GDM1 (cell line): ENCODE measurements at regions not wholly inside any gene's neighbourhood (a gene's known extent, or its start where the extent isn't known, plus 50 kb on each side); places are given as distances from the start of the nearest gene placed in this dataset.
A peak's percentile ranks its signal among the peaks of the same experiment; 100 is the strongest.
"Not testable (repeated sequence)": the region's sequence is repeated elsewhere in the genome, so short reads cannot be mapped to it uniquely, and the experiment has no call there.

Source experiments
- DNase-seq: peaks from one replicate; lab custom pipeline; 2025; lab: John Stamatoyannopoulos, UW

DNA sequence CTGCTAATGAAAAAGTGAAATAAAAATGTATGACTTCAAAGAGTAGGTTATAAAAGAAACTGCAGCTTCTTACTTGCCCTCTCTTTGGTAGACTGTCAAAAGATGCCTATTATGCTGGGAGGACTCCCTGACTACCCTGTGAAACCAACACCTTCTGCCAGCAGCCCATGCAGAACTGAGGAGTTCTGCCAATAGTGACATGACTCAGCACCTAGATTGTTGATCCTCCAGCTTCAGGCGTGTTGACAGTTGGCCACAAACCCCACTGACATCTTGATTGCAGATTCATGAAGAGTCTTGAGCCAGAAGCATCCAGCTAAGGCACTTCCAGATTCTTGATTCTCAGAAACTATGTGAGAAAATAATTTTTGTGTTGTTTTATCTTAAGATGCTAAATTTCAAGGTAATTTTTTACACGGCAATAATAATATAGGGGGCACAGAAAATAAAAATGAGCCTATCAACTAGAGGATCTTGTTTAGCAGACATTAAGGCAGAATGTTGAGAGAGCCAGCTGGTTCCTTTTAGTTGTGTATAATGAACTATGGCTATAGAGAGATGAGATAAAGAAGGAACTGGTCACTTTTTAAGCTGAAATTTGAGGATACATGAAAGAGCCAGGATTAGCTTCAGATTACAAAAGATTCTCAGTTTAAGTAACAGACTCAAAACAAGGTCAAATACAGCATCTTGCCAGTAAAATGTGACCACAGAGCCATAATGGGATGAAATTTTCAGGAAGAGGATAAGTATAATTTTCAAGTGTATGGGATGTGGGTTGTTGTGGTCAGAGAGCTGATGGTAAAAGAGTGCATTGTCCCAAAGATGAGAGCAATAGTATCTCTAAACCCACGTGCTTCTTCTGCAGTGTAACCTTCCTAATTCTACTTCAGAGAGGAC lies 588.7 kb upstream of the CBLB start:
- DNase-seq = peak; percentile 46

DNA sequence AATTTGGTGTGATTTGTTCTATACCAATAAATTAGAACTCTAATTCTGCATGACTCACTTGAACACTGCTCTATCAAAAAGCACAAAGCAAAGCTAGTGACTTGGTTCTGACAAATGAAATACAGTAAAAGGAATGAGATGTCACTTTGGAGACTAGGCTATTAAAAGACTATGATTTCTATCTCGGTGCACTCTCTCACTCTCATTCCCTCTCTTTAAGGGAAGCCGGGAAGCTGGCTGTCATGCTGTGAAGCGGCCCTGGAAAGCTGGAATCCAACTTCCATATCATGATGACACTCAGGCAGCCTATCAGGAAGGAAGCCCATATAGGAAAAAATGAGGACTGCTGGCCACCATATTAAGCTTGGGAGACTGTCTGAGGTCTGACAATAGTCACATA lies 590.1 kb upstream of the CBLB start:
- no peak for DNase-seq

DNA sequence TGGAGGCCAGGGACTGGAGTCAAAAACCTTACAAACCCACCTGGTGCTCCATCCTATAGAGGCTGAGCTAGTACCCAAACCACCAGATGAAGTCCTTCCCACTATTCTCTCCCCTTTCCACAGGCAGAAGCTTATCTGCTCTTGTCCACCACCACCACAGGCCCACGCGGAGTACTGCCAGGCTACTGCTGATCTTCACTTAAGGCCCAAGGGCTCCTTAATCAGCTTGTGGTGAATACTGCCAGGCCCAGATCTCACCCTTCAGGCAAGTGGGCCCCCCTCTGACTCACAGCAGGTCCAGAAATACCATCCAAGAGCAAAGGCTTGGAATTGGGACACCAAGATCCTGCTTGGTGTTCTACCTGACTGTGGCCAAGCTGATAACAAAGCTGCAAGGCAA lies 598.1 kb upstream of the CBLB start:
- DNase-seq = no peak

DNA sequence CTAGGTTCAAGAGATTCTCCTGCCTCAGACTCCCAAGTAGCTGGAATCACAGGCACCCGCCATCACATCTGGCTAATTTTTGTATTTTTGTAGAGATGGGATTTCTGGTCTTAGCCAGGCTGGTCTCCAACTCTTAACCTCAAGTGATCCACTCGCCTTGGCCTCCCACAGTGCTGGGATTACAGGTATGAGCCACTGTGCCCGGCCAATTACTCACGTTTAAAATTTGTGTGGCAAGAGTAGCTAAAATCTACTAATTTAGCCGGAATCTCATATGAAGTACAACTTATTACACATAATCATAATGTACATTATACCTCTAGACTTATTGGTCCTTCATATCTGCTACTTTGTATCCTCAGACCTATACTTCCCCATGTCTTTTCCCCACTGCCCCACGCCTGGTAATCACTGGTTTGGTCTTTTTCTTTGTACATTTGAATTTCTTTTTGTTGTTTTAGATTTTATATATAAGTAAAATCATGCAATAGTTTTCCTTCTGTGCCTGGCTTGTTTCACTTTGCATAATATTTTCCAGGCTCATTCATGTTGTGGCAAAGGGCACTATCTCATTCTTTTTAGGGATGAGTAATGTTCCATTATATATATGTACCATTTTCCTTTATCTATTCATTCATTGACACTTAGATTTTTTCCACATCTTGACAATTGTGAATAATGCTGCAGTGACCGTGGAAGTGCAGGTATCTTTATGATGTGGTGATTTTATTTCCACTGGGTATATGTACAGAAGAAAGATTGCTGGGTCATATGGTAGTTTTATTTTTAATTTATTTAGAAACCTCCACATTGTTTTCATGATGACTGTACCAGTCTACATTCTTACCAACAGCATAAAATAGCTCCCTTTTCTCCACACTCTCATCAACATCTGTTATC lies 605.0 kb upstream of the CBLB start:
- DNase-seq = no peak

DNA sequence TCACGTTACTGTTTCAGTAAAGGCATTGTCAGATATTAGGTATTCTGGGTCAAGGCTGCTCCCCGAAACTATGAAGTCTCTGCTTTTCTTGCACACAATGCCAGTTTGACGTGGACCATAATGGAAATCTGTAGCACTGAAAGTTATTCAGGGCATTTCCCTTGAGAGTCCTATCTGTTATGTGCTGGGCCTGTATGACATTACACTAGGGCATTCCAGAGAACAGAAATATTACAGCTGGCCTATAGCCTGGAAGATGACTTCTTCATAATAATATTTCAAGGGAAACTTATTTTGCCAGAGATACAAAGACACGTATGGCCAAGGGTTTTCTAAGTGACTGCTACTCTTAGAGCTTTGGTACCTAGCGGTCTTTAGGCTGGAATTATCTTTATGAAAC lies 613.6 kb upstream of the CBLB start:
- no peak for DNase-seq

DNA sequence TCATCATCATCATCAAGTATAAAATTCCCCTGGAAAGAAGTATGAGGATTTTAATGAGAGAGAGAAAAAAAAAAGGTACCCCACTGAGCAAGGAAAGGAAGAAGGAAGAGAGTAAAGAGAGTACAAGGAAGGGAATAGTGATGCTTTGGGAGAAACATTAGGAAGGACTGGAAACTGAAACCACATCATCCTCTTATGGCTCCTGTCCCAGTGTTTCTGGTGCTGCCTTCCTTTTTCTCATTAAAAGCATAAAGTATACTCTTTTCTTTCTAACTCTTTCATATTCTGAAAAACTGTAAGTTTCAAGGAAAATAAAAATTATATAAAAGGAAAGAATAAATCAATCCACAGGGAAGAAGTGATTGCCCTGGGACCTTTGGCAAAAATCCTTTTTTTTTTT lies 616.4 kb upstream of the CBLB start:
- DNase-seq = no peak

DNA sequence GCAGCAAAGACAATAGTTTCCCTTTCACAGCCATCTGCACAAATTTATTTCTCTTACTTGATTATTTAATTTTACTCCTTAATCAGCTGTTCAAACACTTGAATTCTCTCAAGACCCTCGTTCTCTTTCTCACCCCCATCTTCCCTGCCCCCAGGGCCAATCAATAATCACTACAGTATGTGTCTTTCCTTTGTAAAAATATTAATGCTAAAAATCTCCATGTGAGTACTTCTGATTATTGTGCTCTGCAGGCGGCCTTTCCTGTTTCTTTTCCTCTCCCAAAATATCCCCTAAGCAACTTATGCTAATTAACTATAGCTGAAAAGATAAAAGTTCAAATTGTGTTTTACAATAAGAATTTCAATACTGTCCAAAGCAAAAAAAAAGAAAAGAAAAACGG lies 617.0 kb upstream of the CBLB start:
- DNase-seq = no peak

DNA sequence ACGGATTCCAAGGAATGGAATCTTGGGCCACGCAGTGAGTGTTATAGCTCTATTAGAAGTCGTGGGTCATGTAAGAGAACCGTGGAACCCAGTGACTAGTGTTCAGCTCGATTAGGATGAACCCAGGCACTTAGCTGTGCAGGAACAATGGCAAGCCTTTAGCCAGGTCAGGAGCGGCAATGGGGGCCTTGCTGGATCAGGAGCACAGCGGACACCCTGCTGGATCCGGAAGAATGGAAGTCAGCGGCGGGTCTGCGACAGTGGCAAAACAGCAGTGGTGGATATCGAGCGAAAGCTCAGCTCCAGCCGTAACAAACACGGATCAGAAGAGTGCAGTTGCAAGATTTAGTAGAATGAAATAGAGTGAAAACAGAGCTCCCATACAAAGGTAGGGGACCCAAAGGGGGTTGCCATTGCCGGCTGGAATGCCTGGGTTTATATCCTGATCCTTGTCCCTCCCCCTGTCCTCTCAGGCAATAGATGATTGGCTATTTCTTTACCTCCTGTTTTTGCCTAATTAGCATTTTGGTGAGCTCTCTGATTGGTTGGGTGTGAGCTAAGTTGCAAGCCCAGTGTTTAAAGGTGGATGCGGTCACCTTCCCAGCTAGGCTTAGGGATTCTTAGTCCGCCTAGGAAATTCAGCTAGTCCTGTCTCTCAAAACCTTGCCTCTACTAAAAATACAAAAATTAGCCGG lies 618.3 kb upstream of the CBLB start:
- not testable (repeated sequence) for DNase-seq

DNA sequence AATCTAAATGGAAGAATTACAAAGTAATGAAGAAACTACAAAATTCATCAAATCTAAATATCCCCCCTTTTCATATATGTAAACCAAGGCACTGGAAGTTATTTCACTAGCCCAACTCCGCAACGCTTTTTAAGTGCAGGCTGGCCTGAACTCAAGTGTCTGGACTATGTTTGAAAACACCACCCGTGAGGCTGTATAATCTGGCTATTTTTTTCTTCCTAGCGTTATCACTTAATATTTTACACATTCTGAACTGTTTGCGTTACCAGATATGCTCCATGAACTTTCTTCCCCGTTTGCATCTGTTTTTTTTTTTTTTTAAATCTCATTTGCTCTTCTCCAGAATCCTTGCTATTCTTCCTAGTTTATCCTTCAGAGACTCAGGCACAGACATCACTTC lies 619.5 kb upstream of the CBLB start:
- DNase-seq = no peak

DNA sequence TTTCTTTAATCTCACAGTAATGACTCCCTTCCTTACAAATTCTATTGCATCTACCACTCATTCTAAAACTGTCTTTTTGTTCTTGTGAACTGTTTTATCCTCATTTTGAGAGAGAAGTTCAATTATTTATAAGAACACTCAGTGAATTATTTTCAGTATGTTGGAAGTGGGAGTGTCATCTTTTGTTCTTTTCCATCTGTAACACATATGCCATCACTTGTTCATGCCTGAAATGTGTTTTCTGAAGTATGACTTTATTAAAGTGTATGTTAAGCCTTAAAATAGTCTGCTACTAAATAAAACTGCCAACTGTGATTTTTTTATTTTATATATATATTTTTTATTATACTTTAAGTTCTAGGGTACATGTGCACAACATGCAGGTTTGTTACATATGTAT lies 623.0 kb upstream of the CBLB start:
- DNase-seq = no peak

DNA sequence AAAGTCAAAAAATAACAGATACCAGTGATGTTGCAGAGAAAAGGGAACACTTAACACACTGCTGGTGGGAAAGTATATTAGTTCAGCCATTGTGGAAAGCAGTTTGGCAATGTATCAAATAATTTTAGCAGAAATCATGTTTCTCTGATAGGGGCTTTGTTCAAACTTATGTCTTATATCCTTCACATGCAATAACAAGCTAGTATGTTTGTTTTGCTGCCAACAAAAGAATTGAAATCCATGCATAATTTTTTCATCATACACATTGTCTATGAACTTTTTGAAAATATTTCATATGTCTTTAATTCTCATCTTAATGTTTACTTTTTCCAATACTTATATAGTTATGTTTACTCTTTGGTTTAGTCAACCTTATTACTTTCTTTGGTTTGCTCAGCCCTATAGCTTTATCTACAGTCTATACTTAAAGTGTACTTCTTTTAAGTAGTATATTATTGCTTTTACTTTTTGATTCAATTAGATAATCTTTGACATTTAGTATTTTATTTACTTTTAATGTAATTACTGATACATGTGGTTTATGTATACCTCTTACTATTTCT lies 639.6 kb upstream of the CBLB start:
- DNase-seq = no peak

DNA sequence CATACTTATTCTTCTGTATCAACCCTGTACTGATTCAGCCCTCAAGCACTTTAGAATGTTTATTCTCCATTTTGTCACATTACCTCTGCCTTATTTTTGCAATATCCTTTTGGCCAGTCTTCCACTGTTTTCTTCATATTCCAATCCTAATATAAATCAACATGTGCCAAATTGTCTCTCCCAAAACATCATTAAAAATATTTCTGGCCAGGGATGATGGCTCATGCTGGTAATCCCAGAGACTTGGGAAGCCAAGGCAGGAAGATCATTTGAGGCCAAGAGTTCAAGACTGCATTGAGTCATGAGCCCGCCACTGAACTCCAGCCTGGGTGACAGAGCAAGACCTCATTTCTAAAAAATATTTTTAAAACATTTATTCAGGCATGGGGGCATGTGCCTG lies 641.4 kb upstream of the CBLB start:
- no peak for DNase-seq

DNA sequence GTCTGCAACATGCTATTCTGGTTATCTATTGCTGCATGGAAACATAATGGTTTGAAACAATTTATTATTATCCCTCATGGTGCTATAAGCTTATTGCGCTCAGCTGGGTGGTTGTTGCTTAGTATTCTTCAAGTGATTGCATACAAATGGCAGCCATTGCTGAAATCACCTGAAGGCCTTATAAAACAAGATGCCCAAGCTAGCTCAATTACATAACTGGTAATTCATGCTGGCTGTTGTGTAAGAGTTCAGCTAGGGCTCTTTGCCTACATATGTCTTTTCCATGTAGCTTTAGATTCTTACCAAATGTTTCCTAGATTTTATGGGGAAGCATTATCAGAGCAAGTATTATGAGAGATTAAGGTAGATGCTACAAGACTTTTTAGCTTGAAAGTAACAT lies 644.0 kb upstream of the CBLB start:
- no peak for DNase-seq

DNA sequence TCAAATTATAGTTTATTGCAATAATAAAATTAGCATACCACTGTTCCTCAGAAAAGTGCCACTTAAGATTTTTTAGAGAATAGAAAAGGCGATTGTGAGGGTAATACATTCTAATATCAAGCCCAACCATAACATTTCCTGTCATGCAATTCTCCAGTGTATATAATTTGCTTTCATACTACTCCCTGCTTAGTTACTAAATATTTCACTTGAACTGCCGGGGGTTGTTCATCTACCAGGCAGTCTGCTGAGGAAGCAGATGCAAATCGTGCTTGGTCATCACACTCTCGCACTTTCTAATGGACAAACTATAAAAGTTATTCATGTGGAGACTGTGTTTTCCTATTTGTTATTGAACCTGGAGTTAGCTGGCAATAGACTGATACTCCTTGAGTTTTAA lies 645.6 kb upstream of the CBLB start:
- no peak for DNase-seq

DNA sequence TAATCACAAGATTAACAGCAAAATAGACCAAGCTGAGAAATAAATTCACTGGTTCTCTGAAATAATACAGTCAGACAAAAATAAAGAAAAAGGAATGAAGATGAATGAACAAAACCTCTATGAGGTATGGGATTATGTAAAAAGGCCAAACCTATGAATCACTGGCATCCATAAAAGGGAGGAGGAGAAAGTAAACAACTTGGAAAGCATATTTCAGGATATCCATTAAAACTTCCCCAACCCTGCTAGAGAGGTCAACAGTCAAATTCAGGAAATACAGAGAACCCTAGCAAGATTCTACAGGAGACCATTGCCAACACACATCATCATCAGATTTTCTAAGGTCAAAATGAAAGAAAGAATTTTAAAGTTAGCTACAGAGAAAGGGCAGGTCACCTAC lies 649.7 kb upstream of the CBLB start:
- no peak for DNase-seq

DNA sequence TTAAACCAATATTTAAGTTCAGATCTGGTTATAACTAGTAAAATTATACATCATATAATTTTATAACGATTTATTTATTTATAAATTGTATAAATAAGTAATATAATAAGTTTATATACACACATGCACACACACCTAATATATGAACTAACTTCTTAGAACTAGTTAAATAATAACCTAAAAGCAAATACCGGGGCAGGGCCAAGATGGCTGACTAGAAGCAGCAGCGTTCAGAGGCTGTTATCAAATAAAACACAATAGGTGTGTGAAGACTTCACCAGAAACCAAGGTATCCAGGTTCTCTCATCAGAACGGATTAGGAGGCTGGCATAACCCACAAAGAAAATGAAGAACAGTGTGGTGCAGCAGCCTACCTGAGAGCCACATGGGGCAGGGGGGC lies 653.6 kb upstream of the CBLB start:
- DNase-seq = no peak

DNA sequence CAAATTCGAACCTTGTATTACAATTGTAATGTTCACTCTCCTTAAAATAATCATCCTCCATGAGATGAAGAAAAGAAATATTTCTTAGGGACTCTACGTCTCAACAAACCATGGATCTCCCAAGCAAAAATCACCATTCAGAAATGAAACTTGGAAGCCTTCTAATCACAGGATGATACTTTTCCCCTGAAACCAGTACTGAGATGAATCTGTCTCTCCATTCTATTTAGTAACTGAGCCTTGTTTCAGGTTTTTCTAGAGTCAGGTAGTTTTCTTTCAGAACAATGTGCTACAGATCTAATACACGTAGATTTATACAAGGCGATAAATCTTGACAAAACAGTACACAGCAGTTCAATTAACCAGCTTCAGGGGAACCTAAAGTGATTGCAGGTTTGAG lies 660.1 kb upstream of the CBLB start:
- no peak for DNase-seq

DNA sequence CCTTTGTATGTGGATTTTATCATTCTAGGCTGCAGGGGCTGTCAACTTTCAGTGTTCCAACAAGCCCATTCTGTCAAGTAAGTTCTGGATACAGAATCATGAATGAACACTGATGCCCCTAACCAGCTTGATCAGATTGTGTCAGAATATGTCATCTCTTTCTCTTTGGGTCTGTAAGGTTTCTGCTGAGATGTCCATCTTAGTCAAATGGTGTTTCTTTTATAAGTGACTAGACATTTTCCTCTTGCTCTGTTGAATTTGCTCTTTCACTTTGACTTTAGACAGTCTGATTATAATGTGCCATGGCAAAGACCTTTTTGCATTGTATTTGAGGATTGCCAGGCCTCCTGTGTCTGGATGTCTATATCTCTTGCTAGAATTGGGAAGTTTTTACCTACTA lies 660.9 kb upstream of the CBLB start:
- DNase-seq = no peak

DNA sequence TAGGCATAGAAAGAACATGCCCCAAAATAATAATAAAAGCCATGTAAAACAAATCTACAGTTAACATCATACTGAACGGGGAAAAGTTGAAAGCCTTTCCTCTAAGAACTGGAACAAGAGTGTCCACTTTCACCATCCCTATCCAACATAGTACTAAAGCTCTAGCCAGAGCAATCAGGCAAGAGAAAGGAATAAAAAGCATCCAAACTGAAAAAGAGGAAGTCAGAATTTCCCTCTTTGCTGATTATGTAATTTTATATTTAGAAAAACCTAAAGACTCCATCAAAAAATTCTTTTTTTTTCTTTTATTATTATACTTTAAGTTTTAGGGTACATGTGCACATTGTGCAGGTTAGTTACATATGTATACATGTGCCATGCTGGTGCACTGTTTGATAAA lies 661.6 kb upstream of the CBLB start:
- no peak for DNase-seq

DNA sequence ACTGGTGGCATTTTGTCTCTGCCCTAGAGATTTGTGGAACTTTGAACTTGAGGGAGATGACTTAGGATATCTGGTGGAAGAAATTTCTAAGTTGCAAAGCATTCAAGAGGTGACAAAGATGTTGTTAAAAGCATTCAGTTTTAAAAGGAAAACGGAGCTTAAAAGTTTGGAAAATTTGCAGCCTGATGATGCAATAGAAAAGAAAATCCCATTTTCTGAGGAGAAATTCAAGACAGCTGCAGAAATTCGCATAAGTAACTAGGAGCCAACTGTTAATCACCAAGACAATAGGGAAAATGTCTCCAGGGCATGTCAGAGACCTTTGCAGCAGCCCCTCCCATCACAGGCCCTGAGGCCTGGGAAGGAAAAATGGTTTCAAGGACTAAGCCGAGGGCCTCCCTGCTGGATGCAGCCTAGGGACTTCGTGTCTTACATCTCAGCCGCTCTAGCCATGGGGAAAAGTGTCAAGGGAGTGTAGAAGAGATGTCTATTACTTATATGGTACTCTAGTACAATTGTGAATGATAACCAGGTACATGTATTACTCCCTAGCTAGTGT lies 663.0 kb upstream of the CBLB start:
- DNase-seq = not testable (repeated sequence)

DNA sequence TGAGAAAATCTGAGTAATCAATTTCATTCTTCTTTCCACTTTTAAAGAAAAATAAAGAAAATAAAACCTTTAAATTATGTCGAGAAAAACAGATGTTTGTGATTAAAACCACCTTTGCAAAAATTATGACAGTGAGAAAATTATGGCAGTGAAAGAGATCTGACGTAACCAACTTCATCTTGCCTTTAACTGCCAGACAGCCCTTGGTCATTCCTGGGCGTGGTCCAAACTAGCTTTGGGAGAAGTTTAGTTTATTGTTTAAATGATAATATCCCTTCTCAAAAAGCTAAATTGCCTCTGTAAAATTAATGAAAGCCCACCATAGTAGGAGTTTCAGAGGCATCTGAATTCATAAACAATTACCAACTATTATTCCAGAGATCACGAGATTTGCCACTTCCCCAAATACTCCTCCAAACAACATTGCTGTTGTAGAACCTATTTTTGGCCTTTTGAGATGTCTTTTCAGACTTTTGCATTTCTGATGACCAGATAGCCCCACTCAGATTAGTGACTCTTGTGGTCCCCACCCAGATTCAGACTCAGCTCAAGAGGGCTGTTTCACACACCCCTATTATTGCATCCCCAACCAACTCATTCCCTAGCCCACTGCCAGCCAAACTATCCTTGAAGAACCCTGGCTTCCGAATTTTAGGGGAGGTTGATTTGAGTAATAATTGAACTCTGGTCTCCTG lies 664.4 kb upstream of the CBLB start:
- no peak for DNase-seq
